Neural crest cell (in vitro differentiated cells): ENCODE measurements at regions not wholly inside any gene's neighbourhood (a gene's known extent, or its start where the extent isn't known, plus 50 kb on each side); places are given as distances from the start of the nearest gene placed in this dataset.
A peak's percentile ranks its signal among the peaks of the same experiment; 100 is the strongest.

ENCODE experiments used
- DNase-seq: peaks from one replicate; pipeline ENCODE4 v3.0.0; 2021; ENCODE audit warnings: low read depth, mixed read lengths, low spot score
- H3K27ac Mint-ChIP-seq: one replicate; pipeline ENCODE4 v1.8.0; 2021; ENCODE audit warnings: mild to moderate bottlenecking, mixed read lengths; ENCODE audit not compliant: unreplicated experiment
- H3K27me3 Mint-ChIP-seq: 2 replicates; pipeline ENCODE4 v1.8.0; 2021; ENCODE audit warnings: low read depth, mild to moderate bottlenecking, mixed read lengths
- H3K36me3 Mint-ChIP-seq: 2 replicates; pipeline ENCODE4 v1.8.0; 2021; ENCODE audit warnings: low read depth, mild to moderate bottlenecking, mixed read lengths
- H3K4me1 Mint-ChIP-seq: 2 replicates; pipeline ENCODE4 v1.8.0; 2021; ENCODE audit warnings: mixed read lengths
- H3K4me3 Mint-ChIP-seq: one replicate; pipeline ENCODE4 v1.8.0; 2021; ENCODE audit warnings: mild to moderate bottlenecking, mixed read lengths
- H3K9me3 Mint-ChIP-seq: 2 replicates; pipeline ENCODE4 v1.8.0; 2021; ENCODE audit warnings: mixed read lengths
- TF ChIP-seq, protein P1 (sequence below): fragments of 200-600 bp; sonication (generic); conservative IDR thresholded peaks from 2 replicates; pipeline ENCODE4 v1.5.0; 2021; ENCODE audit warnings: antibody characterized with exemption, mild to moderate bottlenecking

- TF ChIP-seq, protein P1, sequence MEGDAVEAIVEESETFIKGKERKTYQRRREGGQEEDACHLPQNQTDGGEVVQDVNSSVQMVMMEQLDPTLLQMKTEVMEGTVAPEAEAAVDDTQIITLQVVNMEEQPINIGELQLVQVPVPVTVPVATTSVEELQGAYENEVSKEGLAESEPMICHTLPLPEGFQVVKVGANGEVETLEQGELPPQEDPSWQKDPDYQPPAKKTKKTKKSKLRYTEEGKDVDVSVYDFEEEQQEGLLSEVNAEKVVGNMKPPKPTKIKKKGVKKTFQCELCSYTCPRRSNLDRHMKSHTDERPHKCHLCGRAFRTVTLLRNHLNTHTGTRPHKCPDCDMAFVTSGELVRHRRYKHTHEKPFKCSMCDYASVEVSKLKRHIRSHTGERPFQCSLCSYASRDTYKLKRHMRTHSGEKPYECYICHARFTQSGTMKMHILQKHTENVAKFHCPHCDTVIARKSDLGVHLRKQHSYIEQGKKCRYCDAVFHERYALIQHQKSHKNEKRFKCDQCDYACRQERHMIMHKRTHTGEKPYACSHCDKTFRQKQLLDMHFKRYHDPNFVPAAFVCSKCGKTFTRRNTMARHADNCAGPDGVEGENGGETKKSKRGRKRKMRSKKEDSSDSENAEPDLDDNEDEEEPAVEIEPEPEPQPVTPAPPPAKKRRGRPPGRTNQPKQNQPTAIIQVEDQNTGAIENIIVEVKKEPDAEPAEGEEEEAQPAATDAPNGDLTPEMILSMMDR, result no peak
- H3K36me3 Mint-ChIP-seq, result peaks cover 9% of the 10 kb centered on the region
- H3K4me3 Mint-ChIP-seq, result no peak overlapping the region
- peaks cover 19% of the 10 kb centered on the region for H3K9me3 Mint-ChIP-seq
- no peak for DNase-seq
- peaks cover 37% of the 10 kb centered on the region for H3K4me1 Mint-ChIP-seq
- no peaks in the 10 kb centered on the region for H3K27me3 Mint-ChIP-seq
- no peak overlapping the region for H3K27ac Mint-ChIP-seq
Measured at GRCh38 chr21:38144193-38144592, 112.6 kb upstream of the KCNJ15 start.

DNA sequence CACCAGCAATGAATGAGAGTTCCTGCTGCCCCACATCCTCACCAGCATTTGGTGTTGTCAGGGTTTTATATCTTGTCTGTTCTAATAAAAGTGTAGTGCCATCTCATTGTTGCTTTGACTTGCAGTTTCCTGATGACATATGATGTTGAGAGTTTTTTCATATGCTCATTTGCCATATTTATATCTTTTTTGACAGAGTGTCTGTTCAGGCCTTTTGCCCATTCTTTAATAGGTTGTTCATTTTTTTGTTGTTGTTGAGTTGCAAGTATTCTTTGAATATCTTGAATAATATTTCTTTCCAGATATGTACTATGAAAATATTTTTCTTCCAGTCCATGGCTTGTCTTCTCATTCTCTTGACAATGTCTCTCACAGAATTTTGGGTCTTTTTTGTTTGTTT lies 111.7 kb upstream of the KCNJ15 start:
- Mint-ChIP-seq H3K9me3 (peaks cover 18% of the 10 kb centered on the region), H3K27me3 (no peaks in the 10 kb centered on the region), H3K4me3 (no peak overlapping the region), H3K27ac (no peak overlapping the region), H3K4me1 (peaks cover 31% of the 10 kb centered on the region), H3K36me3 (peaks cover 9% of the 10 kb centered on the region)
- TF ChIP-seq, protein P1, result no peak
- no peak for DNase-seq

DNA sequence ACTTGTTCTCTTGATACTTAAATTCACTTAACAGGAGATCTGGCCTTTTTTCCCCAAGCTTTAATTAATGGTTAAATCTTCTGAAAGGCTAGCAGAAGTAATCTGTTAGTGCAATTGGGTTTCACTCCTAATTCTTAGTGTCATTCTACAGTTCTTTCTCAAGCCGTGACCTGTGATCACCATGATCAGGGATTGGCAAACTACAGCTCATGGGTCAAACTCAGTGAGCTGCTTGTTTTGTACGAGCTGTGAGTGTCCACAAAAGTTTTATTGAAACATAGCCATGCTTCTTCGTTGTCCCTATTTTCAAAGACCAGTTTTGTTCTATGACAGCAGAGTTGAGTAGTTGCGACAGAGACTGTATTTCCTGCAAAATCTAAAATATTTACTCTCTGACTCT lies 109.4 kb upstream of the KCNJ15 start:
- no peak for DNase-seq
- TF ChIP-seq, protein P1, result no peak

GRCh38 chr21:38148046-38148445 lies 108.7 kb upstream of the KCNJ15 start:
- no peak overlapping the region for H3K27ac Mint-ChIP-seq
- H3K27me3 Mint-ChIP-seq, result no peaks in the 10 kb centered on the region
- TF ChIP-seq, protein P1, result no peak

More for the DNA sequence above, 109.4 kb upstream of the KCNJ15 start:
- Mint-ChIP-seq H3K4me3 (no peak overlapping the region), H3K9me3 (peaks cover 14% of the 10 kb centered on the region), H3K27me3 (no peaks in the 10 kb centered on the region), H3K27ac (peak overlapping the region; percentile 57), H3K36me3 (peaks cover 4% of the 10 kb centered on the region), H3K4me1 (peaks cover 18% of the 10 kb centered on the region)

GRCh38 chr21:38151021-38151645 lies 105.7 kb upstream of the KCNJ15 start:
- peaks cover 18% of the 10 kb centered on the region for H3K4me1 Mint-ChIP-seq
- TF ChIP-seq, protein P1, result no peak
- H3K27me3 Mint-ChIP-seq, result no peaks in the 10 kb centered on the region
- DNase-seq, result no peak
- no peak overlapping the region for H3K4me3 Mint-ChIP-seq
- no peaks in the 10 kb centered on the region for H3K9me3 Mint-ChIP-seq
- no peak overlapping the region for H3K27ac Mint-ChIP-seq
- no peaks in the 10 kb centered on the region for H3K36me3 Mint-ChIP-seq

More at GRCh38 chr21:38148046-38148445, 108.7 kb upstream of the KCNJ15 start:
- H3K9me3 Mint-ChIP-seq, result peaks cover 14% of the 10 kb centered on the region
- no peak overlapping the region for H3K4me3 Mint-ChIP-seq
- no peak for DNase-seq
- peaks cover 4% of the 10 kb centered on the region for H3K36me3 Mint-ChIP-seq
- H3K4me1 Mint-ChIP-seq, result peaks cover 18% of the 10 kb centered on the region
